GM18907 (cell line): ENCODE measurements at regions not wholly inside any gene's neighbourhood (a gene's known extent, or its start where the extent isn't known, plus 50 kb on each side); places are given as distances from the start of the nearest gene placed in this dataset.

Source experiments
- ATAC-seq: cut with Tn5 transposase; IDR thresholded peaks from one replicate; pipeline ENCODE4 v1.9.1; 2021; ENCODE audit warnings: mild to moderate bottlenecking, moderate library complexity; ENCODE audit not compliant: unreplicated experiment

GRCh38 chr20:58111310-58112016, 117.0 kb downstream of the ANKRD60 start:
- ATAC-seq: no peak

GRCh38 chr20:58109918-58110635, 118.4 kb downstream of the ANKRD60 start:
- ATAC-seq: no peak

- no peak for ATAC-seq
These were observed 119.2 kb downstream of the ANKRD60 start for GRCh38 chr20:58109126-58109880.

DNA sequence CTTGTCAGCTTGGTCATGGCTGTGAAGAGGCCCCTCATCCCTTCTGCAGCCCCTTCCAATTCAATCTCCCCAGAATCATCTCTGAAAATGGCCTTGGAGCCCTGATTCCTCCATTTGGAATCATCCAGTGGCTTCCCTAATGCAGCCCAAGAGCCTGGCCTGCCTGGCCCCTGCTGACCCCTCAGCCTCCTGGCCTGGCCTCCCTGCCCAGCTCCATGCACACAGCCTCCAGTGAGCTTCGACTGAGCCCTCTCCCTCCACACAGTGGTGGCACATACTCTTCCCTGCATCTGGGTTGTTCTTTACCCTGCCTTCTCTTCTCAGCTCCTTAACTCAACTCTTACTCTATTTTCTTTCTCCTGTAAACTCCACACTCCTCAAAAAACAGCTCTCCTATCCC, 120.9 kb downstream of the ANKRD60 start:
- ATAC-seq: no peak

DNA sequence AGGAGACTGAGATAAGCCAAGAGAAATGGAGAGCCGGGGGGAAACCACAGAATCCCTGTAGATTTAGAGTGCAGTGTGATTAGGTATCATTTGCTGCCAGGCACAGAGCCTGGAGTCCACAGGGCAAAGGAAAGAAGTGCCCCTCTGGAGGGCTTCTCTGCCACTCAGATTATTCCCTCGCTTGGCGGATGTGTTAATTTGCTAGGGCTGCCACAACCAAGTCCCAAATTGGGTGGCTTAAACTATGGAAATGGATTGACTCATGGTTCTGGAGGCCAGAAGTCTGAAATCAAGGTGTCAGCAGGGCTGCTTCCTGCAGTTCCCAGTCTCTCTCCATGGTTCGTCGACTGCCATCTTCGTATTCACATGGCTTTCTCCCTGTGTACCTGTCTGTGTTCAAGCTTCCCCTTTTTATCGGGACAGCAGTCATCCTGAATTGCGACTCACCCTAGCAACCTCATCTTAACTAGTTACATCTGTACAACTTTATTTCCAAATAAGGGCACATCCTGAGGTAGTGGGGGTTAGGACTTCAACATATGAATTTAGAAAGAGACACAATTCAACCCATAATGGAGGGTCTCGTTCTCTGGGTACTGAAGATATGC, 122.2 kb downstream of the ANKRD60 start:
- no peak for ATAC-seq

GRCh38 chr20:58103961-58104360, 124.5 kb downstream of the ANKRD60 start:
- no peak for ATAC-seq

DNA sequence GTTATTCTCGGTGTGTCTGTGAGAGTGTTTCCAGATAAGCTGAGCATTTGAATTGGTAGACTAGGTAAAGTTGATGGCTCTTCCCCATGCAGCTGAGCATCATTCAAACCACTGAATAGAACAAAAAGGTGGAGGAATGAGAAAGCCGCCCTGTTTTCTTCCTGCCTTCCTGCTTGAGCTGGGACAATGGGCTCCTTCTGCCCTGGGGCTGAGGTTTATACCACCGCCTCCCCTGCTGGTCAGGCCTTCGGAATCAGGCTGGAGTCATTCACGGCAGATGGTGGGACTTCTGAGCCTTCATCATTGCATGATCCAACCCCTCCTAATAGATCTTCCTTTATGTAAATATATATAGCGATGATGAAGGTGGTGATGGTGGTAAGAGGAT, 124.9 kb downstream of the ANKRD60 start:
- ATAC-seq: no peak

DNA sequence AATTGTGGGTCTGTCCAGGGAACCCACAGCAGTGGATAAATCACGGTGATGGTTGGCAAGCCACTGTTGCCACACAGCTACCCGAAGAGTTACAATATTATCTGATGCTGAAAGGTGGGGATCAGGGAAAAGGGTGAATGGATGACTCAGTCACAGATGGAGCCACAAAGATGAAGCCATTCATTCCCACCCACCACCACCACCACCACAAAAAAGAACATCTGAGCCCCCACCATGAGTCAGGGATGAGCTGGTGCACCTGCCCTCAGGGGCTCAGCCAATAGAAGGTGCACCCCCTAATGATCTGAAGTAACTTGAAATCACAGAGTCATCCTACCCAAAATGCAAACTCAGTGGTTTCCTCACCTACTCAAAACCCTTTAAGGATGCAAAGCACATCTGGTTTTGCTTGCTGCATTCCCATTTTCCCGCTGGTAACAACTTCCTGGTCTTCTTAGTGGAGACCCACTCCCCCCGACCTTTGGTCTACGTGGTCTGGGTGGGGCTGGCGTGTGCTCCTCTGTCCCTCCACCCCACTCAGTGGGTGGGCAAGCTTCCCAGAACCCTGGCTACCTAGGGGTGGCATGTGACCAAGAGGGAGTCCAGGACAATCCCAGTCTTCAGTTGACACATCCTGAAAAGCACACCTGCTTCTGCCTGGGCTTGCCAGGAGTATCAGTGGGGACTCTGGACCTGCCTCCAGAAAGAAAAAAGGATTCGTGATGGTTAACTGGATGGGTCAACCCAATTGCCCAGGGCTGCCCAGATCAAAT, 125.5 kb downstream of the ANKRD60 start:
- ATAC-seq: no peak

GRCh38 chr20:58102261-58102660, 126.2 kb downstream of the ANKRD60 start:
- ATAC-seq: no peak

- ATAC-seq: no peak
These were observed 127.6 kb downstream of the ANKRD60 start for GRCh38 chr20:58100731-58101356.

DNA sequence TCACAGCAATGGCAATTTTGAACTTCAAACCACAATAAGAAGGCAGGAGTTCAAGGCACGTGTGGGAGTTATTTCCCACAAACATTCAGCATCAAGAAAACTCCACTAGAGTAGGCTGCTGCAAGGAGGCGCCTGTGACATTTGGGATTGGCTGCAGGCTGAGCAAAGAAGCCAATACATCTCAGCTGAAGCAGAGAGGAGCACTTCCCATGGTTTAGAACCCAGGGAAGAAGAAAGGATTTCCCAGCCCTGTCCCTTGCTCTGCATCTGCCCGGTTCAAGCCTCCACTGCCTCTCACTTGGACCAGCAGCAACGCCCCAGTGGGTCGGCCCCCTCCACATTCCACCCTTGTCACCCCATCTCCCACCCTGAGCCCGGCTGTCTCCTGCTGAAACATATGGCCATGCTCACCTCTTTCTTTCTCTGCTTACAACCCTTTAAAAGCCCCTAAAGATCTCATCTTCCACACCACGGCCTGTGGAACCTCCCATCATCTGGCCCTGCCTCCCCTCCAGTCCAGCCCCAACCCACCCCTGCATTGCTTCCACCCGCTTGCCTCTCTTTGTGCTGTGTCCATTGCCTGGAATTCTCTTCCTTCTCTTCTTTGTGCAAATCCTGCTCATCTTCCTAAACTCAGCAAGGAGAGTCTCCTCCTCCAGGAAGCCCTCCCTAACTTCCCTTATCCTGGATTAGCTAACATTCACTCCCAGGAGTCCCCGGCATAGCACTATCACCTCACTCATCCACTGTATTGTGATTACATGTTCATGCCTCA, 128.3 kb downstream of the ANKRD60 start:
- ATAC-seq: no peak

GRCh38 chr20:58099291-58099935, 129.0 kb downstream of the ANKRD60 start:
- no peak for ATAC-seq

- no peak for ATAC-seq
These were observed 129.9 kb downstream of the ANKRD60 start for GRCh38 chr20:58098571-58098970.

GRCh38 chr20:58097943-58098342, 130.5 kb downstream of the ANKRD60 start:
- ATAC-seq: no peak

DNA sequence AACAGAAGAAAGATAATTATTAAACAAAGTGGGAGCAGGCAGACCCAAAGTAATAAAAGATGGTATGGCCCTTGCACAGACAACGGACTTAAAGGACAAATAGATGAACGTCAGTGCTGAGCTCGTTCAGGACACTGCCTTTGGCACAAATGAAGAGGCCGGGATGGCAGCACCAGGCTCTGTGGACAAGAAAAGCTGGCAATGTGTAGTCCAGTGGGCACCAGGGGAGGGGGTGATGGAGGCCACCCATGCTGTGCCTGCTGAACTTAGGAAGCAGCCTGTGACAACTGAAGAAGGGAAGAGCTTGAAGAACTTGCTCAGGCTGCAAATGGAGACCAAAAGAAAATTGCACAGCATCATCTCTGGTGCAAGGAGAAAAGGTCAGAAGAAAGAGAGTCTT, 131.0 kb downstream of the ANKRD60 start:
- ATAC-seq: no peak

DNA sequence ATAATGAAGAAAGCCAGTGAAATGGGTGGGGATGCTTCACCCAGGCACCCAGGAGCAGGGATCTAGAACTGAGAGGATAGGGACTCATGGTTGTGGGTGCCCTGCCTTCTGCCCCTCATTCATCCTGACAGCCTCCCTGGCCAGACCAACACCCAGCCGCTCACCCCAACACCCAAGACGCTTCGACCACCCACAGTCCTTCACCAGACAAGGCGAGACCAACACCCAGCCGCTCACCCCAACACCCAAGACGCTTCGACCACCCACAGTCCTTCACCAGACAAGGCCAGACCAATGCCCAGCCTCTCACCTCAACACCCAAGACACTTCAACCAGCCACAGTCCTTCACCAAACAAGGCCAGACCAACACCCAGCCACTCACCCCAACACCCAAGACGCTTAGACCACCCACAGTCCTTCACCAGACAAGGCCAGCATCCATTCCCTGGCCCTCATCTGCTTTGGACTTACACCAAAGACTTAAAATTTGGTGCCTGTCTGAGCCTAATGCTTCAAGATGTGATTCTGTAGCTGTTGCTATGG, 131.5 kb downstream of the ANKRD60 start:
- ATAC-seq: no peak

GRCh38 chr20:58094698-58095097, 133.8 kb downstream of the ANKRD60 start:
- ATAC-seq: no peak

DNA sequence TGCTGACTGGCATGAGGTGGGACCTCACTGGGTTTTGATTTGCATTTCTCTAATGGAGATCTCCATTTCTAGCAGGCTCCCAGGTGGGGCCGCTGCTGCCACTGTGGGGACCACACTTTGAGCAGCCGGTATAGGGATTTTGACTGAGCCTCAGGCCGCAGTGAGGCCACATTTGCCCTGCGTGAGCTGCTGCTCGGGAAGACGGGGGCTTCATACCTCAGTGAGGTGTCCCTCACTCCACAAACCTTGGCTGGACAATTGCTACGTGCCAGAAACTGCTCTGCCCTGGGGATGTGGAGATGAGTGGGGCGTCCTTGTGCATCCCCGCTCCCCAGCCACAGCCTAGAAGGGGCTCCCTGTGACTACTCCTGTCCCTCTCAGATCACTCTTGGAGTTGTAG, 134.3 kb downstream of the ANKRD60 start:
- no peak for ATAC-seq

GRCh38 chr20:58092871-58093270, 135.6 kb downstream of the ANKRD60 start:
- ATAC-seq: no peak
